H7 (cell line): ENCODE measurements at regions not wholly inside any gene's neighbourhood (a gene's known extent, or its start where the extent isn't known, plus 50 kb on each side); places are given as distances from the start of the nearest gene placed in this dataset.
"Not testable (repeated sequence)": the region's sequence is repeated elsewhere in the genome, so short reads cannot be mapped to it uniquely, and the experiment has no call there.

ENCODE experiments used
- DNase-seq: peaks from one replicate; pipeline ENCODE4 v3.0.0; 2012
- H3K27me3 ChIP-seq: 2 replicates; pipeline ENCODE4 v1.6.0; 2011; ENCODE audit warnings: mild to moderate bottlenecking, low read length; ENCODE audit not compliant: control insufficient read depth, insufficient read depth
- H3K36me3 ChIP-seq: replicated peaks from 2 replicates; pipeline ENCODE4 v1.5.1; 2011; ENCODE audit warnings: low read length; ENCODE audit not compliant: control insufficient read depth, insufficient read depth
- H3K4me3 ChIP-seq: 2 replicates; pipeline ENCODE4 v1.5.1; 2011; ENCODE audit warnings: low read depth, mild to moderate bottlenecking, control low read depth, low read length, moderate library complexity; ENCODE audit not compliant: insufficient read depth

DNA sequence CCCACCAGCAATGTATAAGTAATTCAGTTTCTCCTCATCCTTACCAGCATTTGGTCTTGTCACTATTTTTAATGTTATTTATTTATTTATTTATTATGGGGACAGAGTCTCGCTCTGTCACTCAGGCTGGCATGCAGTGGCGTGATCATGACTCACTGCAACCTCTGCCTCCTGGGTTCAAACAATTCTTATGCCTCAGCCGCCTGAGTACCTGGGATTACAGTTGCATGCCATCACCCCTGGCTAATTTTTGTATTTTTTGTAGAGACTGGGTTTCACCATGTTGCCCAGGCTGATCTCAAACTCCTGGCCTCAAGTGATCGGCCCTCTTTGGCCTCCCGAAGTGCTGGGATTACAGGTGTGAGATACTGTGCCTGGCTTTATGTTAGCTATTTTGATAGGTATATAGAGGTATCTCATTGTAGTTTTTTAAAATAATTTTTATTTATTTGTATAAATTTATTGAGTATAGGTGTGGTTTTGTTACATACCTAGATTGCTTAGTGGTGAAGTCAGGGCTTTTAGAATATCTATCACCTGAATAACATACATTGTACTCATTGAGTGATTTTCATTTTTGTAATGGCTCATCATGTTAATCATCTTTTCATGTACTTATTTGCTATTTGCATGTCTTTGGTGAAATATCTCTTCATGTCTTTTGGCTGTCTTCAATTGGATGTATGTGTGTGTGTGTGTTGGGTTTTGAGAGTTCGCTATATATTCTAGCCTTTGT lies 53.3 kb downstream of the TANC2 start:
- no peak overlapping the region for H3K4me3 ChIP-seq
- no peaks in the 10 kb centered on the region for H3K36me3 ChIP-seq
- no peak for DNase-seq
- no peaks in the 10 kb centered on the region for H3K27me3 ChIP-seq

- no peaks in the 10 kb centered on the region for H3K36me3 ChIP-seq
- no peak overlapping the region for H3K4me3 ChIP-seq
- no peaks in the 10 kb centered on the region for H3K27me3 ChIP-seq
- DNase-seq = no peak
Measured at GRCh38 chr17:63022567-63022966, 56.5 kb downstream of the TANC2 start.

GRCh38 chr17:63023049-63023448 lies 57.0 kb downstream of the TANC2 start:
- DNase-seq = no peak
- H3K27me3 ChIP-seq = no peaks in the 10 kb centered on the region
- H3K4me3 ChIP-seq = no peak overlapping the region
- H3K36me3 ChIP-seq = no peaks in the 10 kb centered on the region

DNA sequence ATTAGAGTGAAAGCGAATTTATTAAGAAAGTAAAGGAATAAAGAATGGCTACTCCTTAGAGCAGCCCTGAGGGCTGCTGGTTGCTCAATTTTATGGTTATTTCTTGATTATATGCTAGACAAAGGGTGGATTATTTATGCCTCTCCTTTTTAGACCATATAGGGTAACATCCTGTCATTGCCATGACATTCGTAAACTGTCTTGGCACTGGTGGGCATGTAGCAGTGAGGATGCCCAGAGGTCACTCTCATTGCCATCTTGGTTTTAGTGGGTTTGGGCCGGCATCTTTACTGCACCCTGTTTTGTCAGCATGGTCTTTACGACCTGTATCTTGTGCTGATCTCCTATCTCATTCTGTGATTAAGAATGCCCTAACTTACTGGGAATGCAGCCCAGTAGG lies 58.2 kb downstream of the TANC2 start:
- Histone ChIP-seq H3K27me3 (no peaks in the 10 kb centered on the region), H3K36me3 (no peaks in the 10 kb centered on the region), H3K4me3 (no peak overlapping the region)
- no peak for DNase-seq

- no peak for DNase-seq
- Histone ChIP-seq H3K4me3 (no peak overlapping the region), H3K36me3 (no peaks in the 10 kb centered on the region), H3K27me3 (no peaks in the 10 kb centered on the region)
Measured at GRCh38 chr17:63024716-63025115, 58.7 kb downstream of the TANC2 start.

- H3K27me3 ChIP-seq, H3K36me3 ChIP-seq: not testable (repeated sequence)
Measured at GRCh38 chr17:63025637-63026036, 59.6 kb downstream of the TANC2 start.

DNA sequence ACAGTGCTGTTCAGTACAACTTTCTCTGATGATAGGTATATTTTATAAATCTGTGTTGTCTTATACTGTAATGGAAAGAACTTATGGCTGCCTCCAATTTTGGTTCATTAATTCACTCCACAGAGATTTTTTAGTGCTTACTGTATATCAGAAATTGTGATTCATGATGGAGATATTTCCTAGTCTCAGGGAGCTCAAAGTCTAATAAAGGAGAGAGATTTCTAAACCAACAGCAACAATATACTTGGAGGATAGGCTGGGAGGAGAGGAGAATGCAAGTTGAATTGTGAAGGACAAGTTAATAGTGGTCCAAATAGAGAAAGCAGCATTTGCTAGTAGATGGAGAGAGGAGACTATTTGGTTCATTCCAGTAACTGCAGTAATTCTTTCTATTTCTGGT lies 63.5 kb downstream of the TANC2 start:
- Histone ChIP-seq H3K27me3 (no peaks in the 10 kb centered on the region), H3K4me3 (no peak overlapping the region), H3K36me3 (no peaks in the 10 kb centered on the region)
- DNase-seq = no peak

More at GRCh38 chr17:63025637-63026036, 59.6 kb downstream of the TANC2 start:
- DNase-seq, H3K4me3 ChIP-seq: not testable (repeated sequence)

- H3K4me3 ChIP-seq = no peak overlapping the region
- H3K36me3 ChIP-seq = no peaks in the 10 kb centered on the region
- DNase-seq = no peak
- no peaks in the 10 kb centered on the region for H3K27me3 ChIP-seq
Measured at GRCh38 chr17:63032142-63032541, 66.1 kb downstream of the TANC2 start.

- H3K36me3 ChIP-seq = no peaks in the 10 kb centered on the region
- H3K27me3 ChIP-seq = no peaks in the 10 kb centered on the region
- no peak overlapping the region for H3K4me3 ChIP-seq
- peak; percentile 3 for DNase-seq
Measured at GRCh38 chr17:63033142-63033541, 67.1 kb downstream of the TANC2 start.

DNA sequence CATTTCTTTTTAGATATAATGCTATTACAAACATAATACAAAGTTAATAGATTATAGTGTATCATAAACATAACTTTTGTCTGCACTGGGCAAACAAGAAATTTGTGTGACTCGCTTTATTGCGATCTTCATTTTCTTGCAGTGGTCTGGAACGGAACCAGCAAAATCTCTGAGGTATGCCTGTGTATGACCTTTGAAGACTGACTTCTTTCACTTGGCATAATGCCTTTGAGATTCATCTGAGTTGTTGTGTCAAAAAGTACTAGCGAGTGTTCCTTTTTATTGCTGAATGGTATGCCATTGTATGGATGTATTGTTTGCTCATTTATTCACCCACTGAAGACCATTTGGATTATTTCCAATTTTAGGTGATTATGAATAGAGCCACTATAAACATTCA lies 69.2 kb downstream of the TANC2 start:
- Histone ChIP-seq H3K36me3 (no peaks in the 10 kb centered on the region), H3K4me3 (no peak overlapping the region), H3K27me3 (no peaks in the 10 kb centered on the region)
- DNase-seq = no peak

- H3K36me3 ChIP-seq = no peaks in the 10 kb centered on the region
- H3K27me3 ChIP-seq = no peaks in the 10 kb centered on the region
- no peak for DNase-seq
- H3K4me3 ChIP-seq = no peak overlapping the region
Measured at GRCh38 chr17:63035695-63036094, 69.7 kb downstream of the TANC2 start.

GRCh38 chr17:63039342-63039741 lies 73.3 kb downstream of the TANC2 start:
- H3K4me3 ChIP-seq = no peak overlapping the region
- H3K36me3 ChIP-seq = no peaks in the 10 kb centered on the region
- DNase-seq = no peak
- no peaks in the 10 kb centered on the region for H3K27me3 ChIP-seq

DNA sequence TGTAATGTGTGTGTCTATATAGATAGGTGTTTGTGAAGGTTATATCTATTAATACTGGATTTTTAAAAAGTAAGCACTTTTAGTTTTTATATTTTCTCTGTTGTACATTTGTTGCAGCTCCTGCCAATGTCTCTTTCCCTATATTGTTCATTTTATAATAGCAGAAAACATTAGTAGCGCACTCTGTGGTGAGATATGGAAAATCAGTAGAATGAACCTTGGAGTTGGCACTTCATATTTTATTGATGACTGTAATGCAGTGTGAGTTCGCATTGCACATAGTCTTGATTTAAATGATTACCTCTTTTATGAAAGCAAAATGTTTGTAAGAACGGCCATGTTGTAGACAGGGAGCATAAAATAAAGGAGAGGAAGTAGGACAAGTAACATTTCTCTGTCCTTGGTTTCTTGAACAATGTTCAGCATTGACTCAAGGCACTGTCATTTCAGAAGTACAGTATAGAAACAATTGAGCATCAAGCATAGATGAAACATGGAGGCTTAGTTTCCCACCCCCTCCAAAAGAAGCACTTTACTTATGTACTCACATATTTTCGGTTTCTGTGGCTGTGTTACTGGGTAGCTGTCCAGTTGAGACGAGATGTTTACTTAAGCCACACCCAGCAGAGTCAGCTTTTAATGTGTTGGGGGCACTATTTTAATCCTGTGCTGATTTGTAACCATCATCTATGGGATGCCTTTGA lies 74.0 kb downstream of the TANC2 start:
- Histone ChIP-seq H3K4me3 (no peak overlapping the region), H3K36me3 (no peaks in the 10 kb centered on the region), H3K27me3 (no peaks in the 10 kb centered on the region)
- no peak for DNase-seq

DNA sequence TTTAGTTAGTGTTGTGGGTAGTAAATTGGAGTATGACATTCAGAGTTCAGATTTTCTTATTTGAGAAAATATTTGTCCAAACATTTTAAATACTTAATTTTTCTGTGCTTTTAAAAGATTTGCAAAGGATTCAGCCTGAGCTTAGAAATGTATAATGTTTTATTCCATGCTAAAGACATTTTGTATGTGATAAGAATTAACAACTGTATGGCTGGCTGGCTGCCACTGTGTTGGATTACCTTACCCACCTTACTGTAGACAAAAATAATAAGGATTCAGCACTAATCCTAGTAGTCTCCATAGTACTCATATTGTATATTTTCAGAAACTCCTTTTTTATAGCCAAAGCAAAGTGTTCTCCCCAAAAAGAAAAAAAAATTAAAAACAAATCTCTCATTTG lies 74.8 kb downstream of the TANC2 start:
- H3K4me3 ChIP-seq = no peak overlapping the region
- no peak for DNase-seq
- no peaks in the 10 kb centered on the region for H3K36me3 ChIP-seq
- no peaks in the 10 kb centered on the region for H3K27me3 ChIP-seq

GRCh38 chr17:63041251-63041650 lies 75.2 kb downstream of the TANC2 start:
- no peaks in the 10 kb centered on the region for H3K27me3 ChIP-seq

More at GRCh38 chr17:63041251-63041650, 75.2 kb downstream of the TANC2 start:
- no peak overlapping the region for H3K4me3 ChIP-seq
- H3K36me3 ChIP-seq = no peaks in the 10 kb centered on the region
- DNase-seq = no peak
